OCI-LY3 (cell line): ENCODE measurements at regions not wholly inside any gene's neighbourhood (a gene's known extent, or its start where the extent isn't known, plus 50 kb on each side); places are given as distances from the start of the nearest gene placed in this dataset.

Experiments
- EZH2phosphoT487 ChIP-seq: fragments of 200-600 bp; shearing (Covaris generic); IDR thresholded peaks from 2 replicates; pipeline ENCODE4 v1.6.1; 2018; ENCODE audit warnings: antibody characterized with exemption, mixed run types, low read depth
- TF ChIP-seq, protein P1 (sequence below): fragments of 200-600, 300-600 bp; sonication (generic); IDR thresholded peaks from 2 replicates; pipeline ENCODE4 v1.5.1; 2014; ENCODE audit warnings: antibody characterized with exemption, low read length, low read depth

DNA sequence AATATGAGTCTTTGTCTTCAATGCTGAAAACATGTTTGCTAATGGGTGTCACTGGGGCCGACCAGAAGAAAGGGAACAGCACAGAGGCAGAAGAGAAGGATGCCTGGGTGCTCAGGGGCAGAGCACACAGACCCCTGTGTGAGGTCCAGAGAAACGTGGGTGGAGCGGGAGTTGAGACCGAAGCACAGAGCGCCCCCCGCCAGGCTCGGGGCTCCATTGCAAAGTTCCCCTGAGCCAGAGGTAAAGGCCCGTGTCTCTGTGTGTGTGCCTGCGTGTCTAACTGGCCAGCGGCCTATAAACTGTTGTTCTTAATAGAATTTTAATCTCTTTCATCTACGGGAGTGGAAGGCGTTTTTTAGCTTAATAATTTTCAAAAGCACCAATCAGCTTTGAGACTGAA, 343.1 kb downstream of the TEX29 start:
- TF ChIP-seq, protein P1, sequence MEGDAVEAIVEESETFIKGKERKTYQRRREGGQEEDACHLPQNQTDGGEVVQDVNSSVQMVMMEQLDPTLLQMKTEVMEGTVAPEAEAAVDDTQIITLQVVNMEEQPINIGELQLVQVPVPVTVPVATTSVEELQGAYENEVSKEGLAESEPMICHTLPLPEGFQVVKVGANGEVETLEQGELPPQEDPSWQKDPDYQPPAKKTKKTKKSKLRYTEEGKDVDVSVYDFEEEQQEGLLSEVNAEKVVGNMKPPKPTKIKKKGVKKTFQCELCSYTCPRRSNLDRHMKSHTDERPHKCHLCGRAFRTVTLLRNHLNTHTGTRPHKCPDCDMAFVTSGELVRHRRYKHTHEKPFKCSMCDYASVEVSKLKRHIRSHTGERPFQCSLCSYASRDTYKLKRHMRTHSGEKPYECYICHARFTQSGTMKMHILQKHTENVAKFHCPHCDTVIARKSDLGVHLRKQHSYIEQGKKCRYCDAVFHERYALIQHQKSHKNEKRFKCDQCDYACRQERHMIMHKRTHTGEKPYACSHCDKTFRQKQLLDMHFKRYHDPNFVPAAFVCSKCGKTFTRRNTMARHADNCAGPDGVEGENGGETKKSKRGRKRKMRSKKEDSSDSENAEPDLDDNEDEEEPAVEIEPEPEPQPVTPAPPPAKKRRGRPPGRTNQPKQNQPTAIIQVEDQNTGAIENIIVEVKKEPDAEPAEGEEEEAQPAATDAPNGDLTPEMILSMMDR = no peak
- TF ChIP-seq EZH2phosphoT487 = no peak
